HG02884 (cell line): ENCODE measurements at regions not wholly inside any gene's neighbourhood (a gene's known extent, or its start where the extent isn't known, plus 50 kb on each side); places are given as distances from the start of the nearest gene placed in this dataset.

Experiments
- ATAC-seq: cut with Tn5 transposase; IDR thresholded peaks from one replicate; pipeline ENCODE4 v1.9.1; 2021; ENCODE audit warnings: mild to moderate bottlenecking, moderate library complexity; ENCODE audit not compliant: unreplicated experiment

- no peak for ATAC-seq
Measured at GRCh38 chr4:128606173-128606572, 203.3 kb upstream of the JADE1 start.

- no peak for ATAC-seq
Measured at GRCh38 chr4:128604840-128605239, 204.7 kb upstream of the JADE1 start.

GRCh38 chr4:128604204-128604603 lies 205.3 kb upstream of the JADE1 start:
- ATAC-seq: no peak

GRCh38 chr4:128603081-128603480 lies 206.4 kb upstream of the JADE1 start:
- ATAC-seq: no peak

GRCh38 chr4:128601991-128602695 lies 207.4 kb upstream of the JADE1 start:
- ATAC-seq: no peak

- ATAC-seq: no peak
Measured at GRCh38 chr4:128600996-128601871, 208.3 kb upstream of the JADE1 start.

- ATAC-seq: no peak
Measured at GRCh38 chr4:128600410-128600809, 209.1 kb upstream of the JADE1 start.

- ATAC-seq: no peak
Measured at GRCh38 chr4:128597500-128597899, 212.0 kb upstream of the JADE1 start.

- no peak for ATAC-seq
Measured at GRCh38 chr4:128596853-128597252, 212.6 kb upstream of the JADE1 start.

GRCh38 chr4:128596115-128596514 lies 213.4 kb upstream of the JADE1 start:
- ATAC-seq: no peak

- ATAC-seq: no peak
Measured at GRCh38 chr4:128591482-128591881, 218.0 kb upstream of the JADE1 start.

GRCh38 chr4:128590773-128591172 lies 218.7 kb upstream of the JADE1 start:
- ATAC-seq: no peak

GRCh38 chr4:128590034-128590740 lies 219.3 kb upstream of the JADE1 start:
- no peak for ATAC-seq

- ATAC-seq: no peak
Measured at GRCh38 chr4:128589384-128589965, 220.0 kb upstream of the JADE1 start.

GRCh38 chr4:128587382-128587781 lies 222.1 kb upstream of the JADE1 start:
- no peak for ATAC-seq

GRCh38 chr4:128583753-128584712 lies 225.5 kb upstream of the JADE1 start:
- no peak for ATAC-seq

GRCh38 chr4:128582427-128582870 lies 227.1 kb upstream of the JADE1 start:
- no peak for ATAC-seq

- ATAC-seq: no peak
Measured at GRCh38 chr4:128579154-128579853, 230.2 kb upstream of the JADE1 start.

- ATAC-seq: peak; percentile 89
Measured at GRCh38 chr4:128574706-128575105, 234.8 kb upstream of the JADE1 start.
